D341Med (cell line): ENCODE measurements at regions not wholly inside any gene's neighbourhood (a gene's known extent, or its start where the extent isn't known, plus 50 kb on each side); places are given as distances from the start of the nearest gene placed in this dataset.

ENCODE experiments used
- DNase-seq: peaks from one replicate; pipeline ENCODE4 v3.0.0; 2012; ENCODE audit warnings: low spot score

DNA sequence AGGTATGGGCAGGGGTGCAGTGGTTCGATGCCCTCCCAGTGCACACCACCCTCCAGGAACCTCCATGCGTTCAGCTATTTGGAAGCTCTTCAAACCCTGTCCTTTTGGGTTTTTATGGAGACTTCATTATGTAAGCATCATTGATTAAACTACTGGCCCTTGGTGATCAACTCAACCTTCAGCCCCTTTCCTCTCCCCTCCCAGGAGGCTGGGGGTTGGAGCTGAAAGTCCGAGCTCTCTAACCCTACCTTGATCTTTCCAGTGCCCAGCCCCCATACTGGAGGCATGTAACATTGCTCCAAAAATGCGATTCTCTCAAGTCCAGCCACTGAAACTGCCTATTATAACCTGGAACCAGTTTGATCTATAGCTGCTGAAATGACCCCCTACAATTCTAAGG, 188.1 kb downstream of the IPO8 start:
- DNase-seq = no peak

DNA sequence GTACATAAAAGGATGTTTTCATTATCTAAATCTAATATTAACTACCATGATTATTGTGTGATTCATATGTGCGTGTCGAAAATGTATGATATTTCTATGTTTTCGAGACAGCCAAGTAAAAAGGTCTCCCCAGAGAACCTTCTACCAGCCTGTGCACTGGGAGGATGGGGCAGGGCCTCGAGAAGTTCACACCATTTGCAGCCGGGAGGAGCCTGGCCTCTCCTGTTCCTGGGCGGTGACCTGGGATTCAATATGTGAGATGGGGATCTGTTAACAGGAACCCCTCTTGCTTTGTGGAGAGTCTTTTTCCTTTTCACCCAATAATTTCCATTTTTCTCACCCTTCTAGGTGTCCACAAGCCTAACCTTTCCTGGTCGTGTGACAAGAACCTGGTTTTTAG, 189.3 kb downstream of the IPO8 start:
- DNase-seq = no peak

DNA sequence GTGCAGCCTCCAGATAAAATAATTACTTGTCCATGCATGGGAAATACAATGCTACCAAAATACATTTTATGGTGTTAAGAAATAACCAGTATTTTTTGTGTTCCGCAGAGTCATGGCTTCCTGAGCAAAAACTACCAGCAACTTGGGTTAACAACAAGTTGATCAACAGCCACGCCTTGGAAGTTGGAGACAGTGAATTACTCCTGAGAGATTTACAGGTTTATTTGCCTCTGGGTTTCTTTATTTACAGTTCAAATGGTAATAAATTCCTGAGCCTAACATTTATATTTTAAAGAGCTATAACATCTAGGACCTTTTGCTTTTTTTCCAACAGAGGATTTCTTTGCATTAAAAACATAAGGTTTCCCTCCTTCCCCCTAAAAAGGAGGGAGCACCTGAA, 194.0 kb downstream of the IPO8 start:
- no peak for DNase-seq

DNA sequence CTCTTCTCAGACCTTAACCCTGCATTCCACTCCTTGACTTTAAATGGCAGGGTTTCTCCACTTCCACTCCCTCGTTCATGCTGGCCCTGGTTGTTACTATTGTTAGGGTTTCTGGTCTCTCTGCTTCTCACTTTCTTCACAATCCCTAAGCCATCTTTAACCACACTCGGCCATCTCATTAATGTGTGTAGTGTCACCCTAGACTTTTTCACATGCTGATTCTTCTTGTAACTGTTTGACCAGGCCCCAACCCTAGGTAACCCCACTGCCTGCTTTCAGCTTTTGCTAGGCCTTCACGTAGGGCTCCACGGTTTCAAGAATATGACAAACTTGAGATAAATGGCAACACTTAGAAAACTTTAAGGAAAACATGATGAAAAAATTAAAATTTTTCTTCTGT, 195.1 kb downstream of the IPO8 start:
- no peak for DNase-seq

DNA sequence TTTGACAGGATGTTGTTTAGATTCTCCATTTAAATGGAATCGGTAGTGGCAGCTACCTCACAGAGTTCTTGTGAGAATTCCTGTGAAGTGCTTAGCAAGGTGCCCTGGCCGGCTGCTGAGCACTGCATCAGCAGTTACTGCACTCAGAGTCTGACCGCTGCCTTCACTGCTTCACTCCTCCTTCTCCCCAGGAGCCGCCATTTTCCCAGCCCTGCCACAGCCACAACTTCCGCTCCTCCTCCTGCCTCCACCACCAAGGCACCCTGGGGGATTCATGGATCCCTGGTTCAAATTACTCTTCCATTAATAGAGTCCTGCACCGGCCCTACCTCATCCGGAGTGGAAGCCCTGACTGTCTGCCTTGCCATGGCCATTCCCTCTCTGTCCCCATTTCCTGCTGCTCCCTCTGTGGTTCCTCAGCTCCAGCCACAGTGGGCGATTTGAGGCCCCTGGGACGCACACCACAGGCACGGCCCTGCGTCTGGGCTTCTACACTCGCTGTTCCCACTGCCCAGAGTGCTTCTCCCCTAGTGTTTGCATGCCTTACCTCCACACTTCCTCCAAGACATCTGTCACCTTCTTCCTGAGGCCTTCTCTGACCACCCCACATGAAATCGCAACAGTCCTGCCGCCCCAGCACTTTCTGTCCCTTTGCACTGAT, 210.3 kb downstream of the IPO8 start:
- DNase-seq = no peak

DNA sequence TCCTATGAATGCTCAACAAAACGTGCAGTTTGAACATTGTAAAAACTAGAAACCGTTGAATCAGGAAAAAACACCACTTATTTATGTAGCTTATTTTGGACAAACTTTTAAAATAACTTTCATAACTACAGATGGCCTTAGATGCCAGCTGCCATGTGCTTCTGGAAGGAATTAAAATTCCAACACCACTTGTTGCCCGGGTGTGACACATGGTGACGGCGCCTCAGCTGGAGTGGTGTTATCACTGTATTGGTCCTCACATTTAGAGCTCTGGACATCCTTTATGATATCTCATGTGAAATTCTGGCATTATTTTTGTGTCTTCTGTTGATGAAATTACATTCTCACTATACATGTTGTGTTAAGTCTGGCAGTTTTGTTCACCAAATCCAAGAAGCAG, 211.0 kb downstream of the IPO8 start:
- no peak for DNase-seq

DNA sequence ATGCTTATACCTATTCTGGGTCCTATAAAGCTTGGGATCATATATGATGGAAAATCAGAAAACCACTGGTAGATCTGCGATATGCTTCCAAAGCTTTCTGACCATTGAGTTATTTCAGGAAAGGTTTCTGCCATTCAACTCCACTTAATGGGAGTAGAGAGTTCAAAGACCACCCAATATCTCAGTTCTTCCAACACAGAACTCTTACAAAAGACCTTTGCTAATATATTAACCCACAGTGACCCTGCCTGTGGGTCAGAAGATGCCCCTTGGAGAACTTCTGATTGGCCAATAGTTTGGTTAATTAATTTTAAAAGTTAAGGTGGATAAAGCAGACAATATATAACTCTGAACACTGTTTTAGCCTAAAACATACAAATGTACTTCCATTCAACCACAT, 213.0 kb downstream of the IPO8 start:
- DNase-seq = no peak

DNA sequence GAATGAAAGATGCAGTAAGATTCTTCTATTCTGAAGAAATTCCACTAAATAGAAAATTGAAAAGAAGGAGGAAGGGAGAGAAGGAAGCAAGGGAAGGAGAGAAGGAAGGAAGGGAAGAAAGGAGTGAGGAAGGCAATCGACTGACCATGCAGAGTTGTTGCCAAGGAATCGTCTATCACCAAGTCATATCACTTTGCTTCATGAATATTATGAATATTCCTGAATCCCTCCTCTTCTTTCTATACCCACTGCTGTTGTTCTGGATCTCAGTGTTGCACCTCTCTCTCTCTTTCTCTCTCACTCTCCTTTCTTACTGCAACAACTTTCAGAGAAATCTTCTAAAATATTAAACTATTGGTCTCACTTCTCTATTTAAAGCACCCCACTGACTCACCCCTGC, 222.4 kb downstream of the IPO8 start:
- no peak for DNase-seq

DNA sequence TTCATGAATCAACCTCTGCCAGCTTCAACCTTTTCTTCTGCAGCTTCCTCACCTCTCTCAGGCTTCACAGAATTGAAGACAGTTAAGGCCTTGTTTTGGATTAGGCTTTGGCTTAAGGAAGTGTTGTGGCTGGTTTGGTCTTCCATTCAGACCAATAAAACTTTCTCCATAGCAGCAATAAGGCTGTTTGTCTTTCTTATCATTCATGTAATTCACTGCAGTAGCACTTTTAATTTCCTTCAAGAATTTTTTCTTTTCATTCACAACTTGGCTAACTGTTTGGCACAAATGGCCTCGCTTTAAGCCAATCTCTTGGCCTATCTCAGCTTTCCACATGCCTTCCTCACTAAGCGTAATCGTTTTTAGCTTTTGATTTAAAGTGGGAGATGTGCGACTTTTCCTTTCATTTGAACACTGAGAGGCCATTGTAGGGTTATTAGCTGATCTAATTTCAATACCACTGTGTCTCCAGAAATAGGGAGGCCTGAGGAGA, 229.5 kb downstream of the IPO8 start:
- DNase-seq = no peak

DNA sequence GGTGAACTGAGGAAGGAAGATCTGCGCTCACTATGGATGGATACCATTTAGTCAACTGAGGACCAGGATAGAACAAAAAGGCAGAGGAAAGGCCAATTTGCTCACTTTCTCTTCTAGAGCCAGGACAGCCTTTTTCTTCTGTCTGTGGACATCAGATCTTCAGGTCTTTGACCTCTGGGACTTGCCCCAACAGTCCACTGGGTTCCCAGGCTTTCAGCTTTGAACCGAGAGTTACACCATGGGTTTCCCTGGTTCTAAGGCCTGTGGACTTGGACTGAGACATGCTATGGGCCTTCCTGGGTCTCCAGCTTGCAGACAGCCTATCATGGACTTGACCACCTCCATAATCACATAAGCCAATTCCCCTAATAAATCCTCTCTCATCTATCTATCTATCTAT, 232.0 kb downstream of the IPO8 start:
- no peak for DNase-seq

DNA sequence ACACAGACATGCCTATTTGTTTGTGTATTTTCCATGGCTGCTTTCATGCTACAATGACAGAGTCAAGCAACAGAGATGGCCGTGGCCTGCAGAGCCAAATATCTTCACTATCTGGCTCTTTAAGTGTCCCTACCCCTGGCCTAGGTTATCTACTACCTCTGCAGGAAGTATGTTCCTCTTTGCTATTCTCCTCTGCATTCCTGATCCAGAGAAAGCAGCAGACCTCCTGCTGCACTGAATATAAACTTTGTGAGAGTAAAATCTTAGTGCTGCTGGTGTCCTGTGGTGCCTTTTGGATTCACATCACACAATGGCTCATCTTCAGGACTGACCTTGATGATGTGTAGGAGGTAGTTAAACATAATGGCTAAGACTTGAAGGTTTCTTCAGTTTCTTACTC, 233.4 kb downstream of the IPO8 start:
- no peak for DNase-seq

DNA sequence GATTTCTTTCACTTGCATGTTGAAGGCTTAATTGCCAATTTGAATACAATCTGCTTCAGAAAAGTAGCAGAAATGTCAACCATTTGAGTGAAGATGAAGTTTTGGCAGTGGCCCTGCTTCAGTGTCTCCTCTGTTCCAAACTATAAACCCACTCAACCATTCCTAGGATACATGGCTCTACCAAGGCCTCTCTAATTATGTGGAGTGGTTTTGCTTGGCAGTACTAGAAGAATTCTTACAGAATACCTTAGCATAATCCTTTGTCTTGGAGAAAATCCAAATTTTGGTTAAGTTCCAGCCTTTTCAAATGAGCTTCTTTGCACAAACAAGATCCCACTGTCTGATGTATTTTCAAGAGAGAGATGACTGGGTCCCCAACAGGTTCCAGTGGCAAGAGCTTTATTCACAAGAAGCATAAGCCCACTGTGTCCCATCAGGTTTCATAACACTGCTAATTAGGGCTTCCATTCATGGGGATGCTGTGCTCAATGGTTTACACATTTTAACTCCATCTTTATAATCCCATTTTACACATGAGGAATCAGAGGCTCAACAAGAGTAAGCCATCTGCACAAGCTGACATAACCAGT, 234.5 kb downstream of the IPO8 start:
- DNase-seq = no peak

DNA sequence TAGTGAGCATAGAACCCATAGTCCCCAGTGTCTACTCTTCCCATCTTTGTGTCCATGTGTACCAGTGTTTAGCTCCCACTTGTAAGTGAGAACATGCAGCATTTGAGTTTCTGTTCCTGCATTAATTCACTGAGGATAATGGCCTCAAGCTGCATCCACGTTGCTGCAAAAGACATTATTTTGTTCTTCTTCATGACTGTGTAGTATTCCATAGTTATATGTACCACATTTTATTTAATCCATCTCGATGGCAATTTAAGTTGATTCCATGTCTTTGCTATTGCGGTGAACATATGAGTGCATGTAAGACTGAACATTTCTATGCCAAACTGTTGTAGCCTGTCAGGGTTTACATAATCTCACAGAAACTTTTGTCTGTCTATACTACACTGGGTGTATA, 237.2 kb downstream of the IPO8 start:
- DNase-seq = no peak

DNA sequence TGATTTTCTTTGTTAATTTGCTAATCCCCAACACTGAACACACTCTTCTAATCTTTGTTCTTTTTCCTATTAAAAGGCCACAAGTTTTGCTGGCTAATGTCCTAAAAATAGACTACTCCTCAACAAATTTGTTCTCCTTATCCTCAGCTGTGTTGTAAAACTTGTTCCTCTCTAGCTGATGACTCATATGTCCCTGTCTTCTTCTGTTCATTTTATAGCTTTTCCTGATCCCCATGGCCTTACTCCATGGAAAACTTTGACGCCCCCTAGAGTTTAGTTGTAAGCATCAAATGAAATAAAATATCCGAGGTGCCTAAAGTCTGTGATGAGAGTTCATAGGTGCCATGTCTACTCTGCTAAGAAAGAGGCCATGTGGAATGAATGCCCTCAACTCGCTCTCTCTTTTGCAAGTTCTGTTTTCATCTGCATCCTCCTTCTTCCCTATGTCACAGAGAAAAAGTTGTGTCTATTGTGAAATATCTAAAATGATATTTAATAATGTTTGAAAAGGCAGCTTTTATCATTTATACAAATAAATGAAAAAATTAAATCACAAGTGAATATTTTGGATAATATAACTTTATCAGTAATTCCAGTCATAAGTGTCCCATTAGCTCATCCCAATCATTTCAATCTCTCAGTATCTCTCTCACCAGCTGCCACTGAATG, 237.9 kb downstream of the IPO8 start:
- no peak for DNase-seq

DNA sequence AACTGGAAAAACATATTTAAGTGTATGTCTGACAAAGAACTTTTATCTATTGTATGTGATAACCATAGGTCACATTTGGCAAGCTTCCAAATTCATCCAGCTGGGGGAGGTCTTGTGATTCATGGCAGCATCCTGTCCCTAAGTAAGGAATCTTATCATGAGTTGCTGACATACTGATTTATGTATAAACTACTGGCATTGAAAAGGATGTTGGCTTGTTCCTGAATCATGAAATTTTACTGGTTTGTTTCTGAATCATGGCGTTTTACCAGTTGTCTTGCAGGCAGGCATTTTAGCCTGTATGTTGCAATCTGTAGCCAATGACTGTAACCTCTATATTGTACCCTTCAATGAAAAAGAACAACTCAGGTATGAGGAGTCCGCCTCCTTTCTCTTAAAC, 244.8 kb downstream of the IPO8 start:
- DNase-seq = no peak

DNA sequence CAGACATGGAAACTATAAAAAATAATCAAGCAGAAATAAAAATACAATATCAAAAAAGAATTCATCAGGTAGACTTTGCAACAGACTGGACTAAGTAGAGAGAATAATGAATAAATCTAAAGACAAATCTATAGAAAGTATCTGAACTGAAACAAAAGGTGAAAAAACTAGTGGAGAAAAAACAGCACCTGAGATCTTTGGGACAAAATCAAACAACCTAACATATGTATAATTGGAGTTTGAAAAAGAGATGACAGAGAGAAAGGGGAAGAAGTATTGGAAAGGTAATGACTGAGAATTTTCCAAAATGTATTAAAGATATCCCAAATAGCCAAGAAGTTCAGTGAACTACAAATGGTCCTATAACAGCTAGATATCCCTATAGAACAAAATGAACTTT, 245.4 kb downstream of the IPO8 start:
- no peak for DNase-seq

DNA sequence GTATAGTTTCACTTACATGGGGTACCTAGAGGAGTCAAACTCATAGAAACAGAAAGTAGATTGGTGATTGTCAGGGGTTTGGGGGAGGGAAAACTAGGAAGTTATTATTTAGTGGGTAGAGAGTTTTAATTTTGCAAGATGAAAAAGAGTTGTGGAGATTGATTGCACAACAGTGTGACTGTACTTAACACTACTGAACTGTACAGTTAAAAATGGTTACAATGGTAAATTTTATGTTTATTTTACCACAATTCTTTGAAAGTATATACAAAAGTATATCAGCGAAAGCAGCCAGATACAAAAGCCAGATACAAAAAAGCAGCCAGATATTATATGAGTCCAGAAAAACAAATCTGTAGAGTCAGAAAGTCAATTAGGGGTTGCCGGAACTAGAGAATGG, 247.6 kb downstream of the IPO8 start:
- DNase-seq = no peak

DNA sequence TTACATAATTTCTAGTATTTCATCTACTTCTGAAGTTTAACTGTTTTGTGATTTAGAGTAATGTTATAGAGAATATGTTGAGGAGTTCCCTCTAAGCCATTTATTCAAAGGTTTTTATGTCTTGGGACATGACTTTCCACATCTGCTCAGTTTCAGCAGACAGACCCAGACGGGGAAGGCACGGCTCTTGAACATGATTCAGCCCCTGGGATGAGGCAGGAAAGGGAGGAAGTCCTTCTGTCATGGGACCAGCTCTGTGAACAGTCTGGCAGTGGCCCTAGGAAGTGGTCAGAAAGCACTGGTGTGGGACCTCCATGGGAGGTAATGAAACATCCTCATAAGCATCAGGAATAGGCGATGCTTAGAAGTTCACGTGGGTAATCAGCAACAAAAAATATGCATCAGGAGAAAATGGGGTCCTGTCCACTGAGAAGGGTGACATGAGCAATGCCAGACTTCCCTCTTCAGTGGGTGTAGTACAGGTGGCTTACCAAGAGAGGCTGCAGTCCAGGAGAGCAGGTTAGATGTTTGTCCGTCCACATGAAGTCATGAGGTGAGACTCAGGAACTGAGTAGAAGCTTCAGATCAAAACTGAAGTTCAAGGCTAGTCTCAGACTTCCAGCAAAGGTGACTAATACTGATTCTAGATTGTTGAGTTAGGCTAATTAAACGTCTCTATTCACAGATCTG, 248.5 kb downstream of the IPO8 start:
- DNase-seq = no peak

DNA sequence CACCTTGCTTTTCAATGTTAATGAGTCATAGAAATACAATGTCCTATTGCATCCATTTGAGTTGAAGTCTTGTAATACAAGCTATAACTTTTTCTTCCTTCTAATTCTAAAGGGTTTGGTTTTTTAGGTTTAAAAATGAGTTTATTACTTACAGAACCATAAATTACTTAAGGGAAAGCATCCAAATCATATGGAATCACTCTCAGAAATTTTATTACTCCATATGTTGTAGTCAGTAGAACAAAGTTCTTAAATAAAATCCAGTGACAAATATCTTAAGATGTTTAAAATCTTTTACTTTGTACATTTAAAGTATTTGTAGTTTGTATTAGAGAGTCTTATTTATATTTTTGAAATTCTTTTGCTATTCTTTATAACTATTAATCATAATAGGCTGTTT, 253.2 kb downstream of the IPO8 start:
- no peak for DNase-seq

DNA sequence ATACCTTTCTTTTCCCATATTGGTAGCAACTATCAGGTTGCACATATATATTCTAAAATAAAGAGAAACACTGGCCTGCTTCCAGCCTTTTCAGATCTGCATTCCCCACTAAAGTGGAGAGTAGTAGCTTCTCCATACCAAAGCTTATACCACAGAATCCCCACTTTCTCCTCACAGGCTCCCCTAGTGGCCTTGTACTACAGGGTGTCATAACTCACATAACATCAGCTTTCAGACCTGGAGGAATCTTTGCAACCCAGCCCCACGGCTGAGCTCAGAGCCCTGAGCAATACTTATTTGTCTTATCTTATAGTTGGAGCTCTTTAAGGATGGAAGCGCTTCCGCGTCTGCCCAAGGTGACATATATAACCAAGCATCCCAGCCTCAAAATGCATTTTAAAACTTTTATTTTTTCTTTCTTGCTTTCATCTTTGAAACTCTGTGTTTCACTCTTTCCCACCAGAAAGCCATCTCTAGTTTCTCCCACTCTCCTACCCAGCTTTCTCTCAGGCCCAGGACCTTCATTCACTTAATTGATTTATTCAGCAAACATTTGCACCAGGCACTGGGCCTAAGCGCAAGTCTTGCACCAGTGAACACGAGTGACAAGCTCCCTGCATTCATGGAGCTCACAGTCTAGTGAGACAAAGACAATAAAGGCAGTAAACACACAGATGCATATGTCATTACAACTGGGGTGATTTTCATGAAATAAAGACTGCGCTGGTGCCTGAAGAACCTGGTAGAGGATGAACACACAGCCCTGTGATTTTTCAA, 254.7 kb downstream of the IPO8 start:
- no peak for DNase-seq

DNA sequence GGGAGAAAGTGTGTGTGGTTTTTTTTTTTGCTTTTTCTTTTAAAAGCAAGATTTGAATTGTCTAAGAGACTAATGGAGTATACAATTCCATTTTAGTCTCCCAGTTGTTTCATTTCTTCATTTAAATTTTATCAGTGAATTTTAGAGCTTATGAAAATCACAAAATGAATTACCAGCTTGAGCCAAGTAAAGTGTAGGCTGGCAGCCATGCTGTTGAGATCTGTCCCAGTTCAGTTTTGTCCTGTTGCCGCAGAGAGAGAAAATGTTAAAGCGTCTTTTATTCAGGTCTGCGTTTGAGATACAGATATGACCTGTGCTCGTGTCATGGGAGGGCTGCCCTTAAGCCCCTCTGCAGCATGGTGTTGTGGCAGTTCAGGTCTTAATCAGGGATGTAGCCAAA, 256.5 kb downstream of the IPO8 start:
- DNase-seq = no peak

DNA sequence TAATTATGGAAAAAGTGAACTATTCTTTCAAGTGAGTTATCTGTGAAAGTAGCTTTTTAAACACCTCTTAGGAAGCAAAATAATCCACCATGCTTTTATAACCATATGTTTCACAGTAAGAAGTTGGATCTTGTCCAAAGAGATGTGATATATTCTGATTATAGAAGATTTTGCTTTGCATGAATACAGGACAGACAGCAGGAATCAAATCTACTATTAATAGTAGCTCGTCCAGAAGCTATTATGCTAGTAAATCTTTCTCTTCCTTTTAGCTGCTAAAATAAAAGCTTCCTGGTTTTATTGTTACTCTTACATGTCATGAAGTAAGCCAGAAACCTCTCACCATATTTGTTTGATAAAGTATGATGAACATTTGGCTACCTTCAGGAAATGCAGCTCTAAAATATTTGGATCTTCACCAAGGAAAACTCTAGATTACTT, 257.0 kb downstream of the IPO8 start:
- no peak for DNase-seq
